Activated CD4-positive, alpha-beta T cell treated with anti-CD3 and anti-CD28 coated beads, Interleukin-2, amount 50 U/mL, for 24 hours (primary cell): ENCODE measurements at regions not wholly inside any gene's neighbourhood (a gene's known extent, or its start where the extent isn't known, plus 50 kb on each side); places are given as distances from the start of the nearest gene placed in this dataset.
A peak's percentile ranks its signal among the peaks of the same experiment; 100 is the strongest.

Source experiments
- DNase-seq, 2 donors: peaks; one replicate each; pipeline ENCODE4 v3.0.0-alpha.2; 2020; ENCODE audit warnings: low read depth in 1 of 2, low spot score in 1 of 2

- DNase-seq: no peak
These were observed 104.5 kb upstream of the LNX1 start for GRCh38 chr4:53695540-53696463.

GRCh38 chr4:53694666-53695065, 103.4 kb upstream of the LNX1 start:
- no peak for DNase-seq

GRCh38 chr4:53693909-53694308, 102.6 kb upstream of the LNX1 start:
- no peak for DNase-seq

GRCh38 chr4:53693408-53693807, 102.1 kb upstream of the LNX1 start:
- DNase-seq: no peak

- peak in 1 of 2 donors; percentile 28 for DNase-seq
These were observed 97.0 kb upstream of the LNX1 start for GRCh38 chr4:53688186-53688790.

- no peak for DNase-seq
These were observed 95.2 kb upstream of the LNX1 start for GRCh38 chr4:53686521-53686920.

GRCh38 chr4:53684136-53685130, 93.1 kb upstream of the LNX1 start:
- DNase-seq: no peak

GRCh38 chr4:53682908-53683307, 91.6 kb upstream of the LNX1 start:
- no peak for DNase-seq

- no peak for DNase-seq
These were observed 90.9 kb upstream of the LNX1 start for GRCh38 chr4:53682196-53682595.

- no peak for DNase-seq
These were observed 89.3 kb upstream of the LNX1 start for GRCh38 chr4:53680598-53680997.

GRCh38 chr4:53680168-53680567, 88.9 kb upstream of the LNX1 start:
- DNase-seq: no peak

GRCh38 chr4:53676402-53676871, 85.2 kb upstream of the LNX1 start:
- DNase-seq: no peak

- DNase-seq: no peak
These were observed 83.6 kb upstream of the LNX1 start for GRCh38 chr4:53674903-53675302.

- no peak for DNase-seq
These were observed 81.6 kb upstream of the LNX1 start for GRCh38 chr4:53672873-53673272.

- no peak for DNase-seq
These were observed 80.5 kb upstream of the LNX1 start for GRCh38 chr4:53671757-53672156.

- no peak for DNase-seq
These were observed 68.5 kb upstream of the LNX1 start for GRCh38 chr4:53659737-53660136.

- DNase-seq: no peak
These were observed 67.8 kb upstream of the LNX1 start for GRCh38 chr4:53659112-53659511.

- DNase-seq: no peak
These were observed 66.7 kb upstream of the LNX1 start for GRCh38 chr4:53658029-53658428.

- no peak for DNase-seq
These were observed 65.2 kb upstream of the LNX1 start for GRCh38 chr4:53656421-53656981.

- DNase-seq: no peak
These were observed 63.0 kb upstream of the LNX1 start for GRCh38 chr4:53654300-53654758.
